Psoas muscle (tissue), 7 donors: ENCODE measurements at regions not wholly inside any gene's neighbourhood (a gene's known extent, or its start where the extent isn't known, plus 50 kb on each side); places are given as distances from the start of the nearest gene placed in this dataset.
"Not testable (repeated sequence)": the region's sequence is repeated elsewhere in the genome, so short reads cannot be mapped to it uniquely, and the experiment has no call there.

Experiments used
- ATAC-seq, 4 donors: fragments of 200-7000 bp; cut with Tn5 transposase; one replicate each; pipeline ENCODE4 v1.9.1; 2020; ENCODE audit warnings: moderate library complexity in 3 of 4, mild to moderate bottlenecking in 2 of 4
- DNase-seq, 2 donors: peaks; one replicate each; pipeline ENCODE4 v3.0.0-alpha.2; 2020
- H3K27ac ChIP-seq: fragments of 200-600 bp; one replicate; pipeline ENCODE4 v1.8.0; 2022
- H3K27me3 ChIP-seq, 3 donors: fragments of 200-600 bp in 1 of 3; one replicate each; pipeline versions ENCODE4 v1.6.1 to v1.8.0; 2013 to 2022; ENCODE audit warnings: low read length in 2 of 3, mild to moderate bottlenecking in 2 of 3, moderate library complexity in 1 of 3; ENCODE audit not compliant: insufficient read depth in 3 of 3
- H3K36me3 ChIP-seq, 2 donors: fragments of 200-600 bp in 1 of 2; one replicate each; pipeline versions ENCODE4 v1.6.1 to v1.8.0; 2013 to 2022; ENCODE audit warnings: low read depth in 1 of 2, mild to moderate bottlenecking in 1 of 2, moderate library complexity in 1 of 2; ENCODE audit not compliant: insufficient read depth in 1 of 2
- H3K4me1 ChIP-seq: fragments of 200-600 bp; one replicate; pipeline ENCODE4 v1.8.0; 2022
- H3K4me3 ChIP-seq: fragments of 200-600 bp; one replicate; pipeline ENCODE4 v1.8.0; 2022; ENCODE audit warnings: mild to moderate bottlenecking
- H3K9me3 ChIP-seq: fragments of 200-600 bp; one replicate; pipeline ENCODE4 v1.8.0; 2022
- WGBS, 3 donors: extraction: QIAGEN DNeasy Blood & Tissue Kit; methylation state at CpG; one replicate each; pipeline versions ENCODE4 v1.1.6 to v1.1.7; 2013; 5-methylcytosine and 5-hydroxymethylcytosine counted together
- intact Hi-C, 2 donors: fragments of 100-400 bp; cut with DNase I; formaldehyde crosslinking; loops; one replicate each; pipeline versions ENCODE4 v1.11.0 to v1.14.2; 2022
- TF ChIP-seq, protein P1 (sequence below): fragments of 200-600 bp; IDR thresholded peaks from one replicate; pipeline ENCODE4 v1.8.0; 2022; ENCODE audit warnings: antibody characterized with exemption
- donor health status: healthy with polysubstance abuse.
- donor health status: DM: no; HTN: no; CAD: no; lungs with moderate emphysema.
- donor health status: Bipolar disorder and iron deficiency.
- donor health status: healthy.
- donor health status: DM: yes; HTN: yes; CAD: no.
- donor health status: DM: no; HTN: no; CAD: no.
- donor health status: DM: yes; HTN: yes; CAD: no.

DNA sequence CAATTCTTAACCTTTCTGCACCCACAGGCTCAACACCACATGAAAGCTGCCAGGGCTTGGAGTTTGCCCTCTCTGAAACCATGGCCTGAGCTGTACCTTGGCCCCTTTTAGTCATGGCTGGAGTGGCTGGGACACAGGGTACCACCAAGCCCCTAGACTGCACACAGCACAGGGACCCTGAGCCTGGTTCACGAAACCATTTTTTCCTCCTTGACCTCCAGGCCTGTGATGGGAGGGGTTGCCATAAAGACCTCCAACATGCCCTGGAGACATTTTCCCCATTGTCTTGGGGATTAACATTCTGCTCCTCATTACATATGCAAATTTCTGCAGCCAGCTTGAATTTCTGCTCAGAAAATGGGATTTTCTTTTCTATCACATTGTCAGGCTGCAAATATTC, 113.4 kb downstream of the XPNPEP1 start:
- 76 to 86% (median 84%) methylated on average over 1 of the region's 1 CpG for WGBS, 3 donors
- H3K9me3 ChIP-seq, H3K27me3 ChIP-seq, H3K4me1 ChIP-seq, DNase-seq, ATAC-seq, H3K27ac ChIP-seq, H3K36me3 ChIP-seq, H3K4me3 ChIP-seq, intact Hi-C loops: not testable (repeated sequence)

GRCh38 chr10:109801191-109801590, 122.1 kb downstream of the XPNPEP1 start:
- H3K4me1 ChIP-seq, H3K9me3 ChIP-seq, DNase-seq, H3K4me3 ChIP-seq, H3K36me3 ChIP-seq, intact Hi-C loops, H3K27ac ChIP-seq, ATAC-seq, H3K27me3 ChIP-seq: not testable (repeated sequence)
- WGBS, 3 donors: 86 to 91% (median 90%) methylated on average over 14 of the region's 14 CpGs

GRCh38 chr10:109790647-109791046, 132.7 kb downstream of the XPNPEP1 start:
- Histone ChIP-seq H3K9me3 (no peaks in the 10 kb centered on the region), H3K4me1 (no peaks in the 10 kb centered on the region), H3K27me3 (no peaks in the 10 kb centered on the region), H3K4me3 (no peak overlapping the region), H3K36me3 (no peaks in the 10 kb centered on the region), H3K27ac (no peak overlapping the region)
- TF ChIP-seq, protein P1, sequence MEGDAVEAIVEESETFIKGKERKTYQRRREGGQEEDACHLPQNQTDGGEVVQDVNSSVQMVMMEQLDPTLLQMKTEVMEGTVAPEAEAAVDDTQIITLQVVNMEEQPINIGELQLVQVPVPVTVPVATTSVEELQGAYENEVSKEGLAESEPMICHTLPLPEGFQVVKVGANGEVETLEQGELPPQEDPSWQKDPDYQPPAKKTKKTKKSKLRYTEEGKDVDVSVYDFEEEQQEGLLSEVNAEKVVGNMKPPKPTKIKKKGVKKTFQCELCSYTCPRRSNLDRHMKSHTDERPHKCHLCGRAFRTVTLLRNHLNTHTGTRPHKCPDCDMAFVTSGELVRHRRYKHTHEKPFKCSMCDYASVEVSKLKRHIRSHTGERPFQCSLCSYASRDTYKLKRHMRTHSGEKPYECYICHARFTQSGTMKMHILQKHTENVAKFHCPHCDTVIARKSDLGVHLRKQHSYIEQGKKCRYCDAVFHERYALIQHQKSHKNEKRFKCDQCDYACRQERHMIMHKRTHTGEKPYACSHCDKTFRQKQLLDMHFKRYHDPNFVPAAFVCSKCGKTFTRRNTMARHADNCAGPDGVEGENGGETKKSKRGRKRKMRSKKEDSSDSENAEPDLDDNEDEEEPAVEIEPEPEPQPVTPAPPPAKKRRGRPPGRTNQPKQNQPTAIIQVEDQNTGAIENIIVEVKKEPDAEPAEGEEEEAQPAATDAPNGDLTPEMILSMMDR: no peak
- no peak for ATAC-seq
- 41 to 68% (median 48%) methylated on average over 4 of the region's 4 CpGs for WGBS, 3 donors
- no peak for DNase-seq
- intact Hi-C loops: no loop called here

GRCh38 chr10:109784236-109784635, 139.1 kb downstream of the XPNPEP1 start:
- intact Hi-C loops: no loop called here
- Histone ChIP-seq H3K4me3 (no peak overlapping the region), H3K36me3 (no peaks in the 10 kb centered on the region), H3K27me3 (peaks cover 0 to 2% (median 0%) of the 10 kb centered on the region in 3 donors), H3K4me1 (no peaks in the 10 kb centered on the region), H3K27ac (no peak overlapping the region), H3K9me3 (no peaks in the 10 kb centered on the region)
- TF ChIP-seq, protein P1: no peak
- DNase-seq: no peak
- ATAC-seq: no peak
- 66 to 71% (median 67%) methylated on average over 3 of the region's 3 CpGs for WGBS, 3 donors

GRCh38 chr10:109783286-109783685, 140.0 kb downstream of the XPNPEP1 start:
- H3K27me3 ChIP-seq: peaks cover 0 to 2% (median 0%) of the 10 kb centered on the region in 3 donors
- no peaks in the 10 kb centered on the region for H3K4me1 ChIP-seq
- H3K27ac ChIP-seq: no peak overlapping the region
- intact Hi-C loops: no loop called here
- H3K9me3 ChIP-seq: no peaks in the 10 kb centered on the region
- no peak overlapping the region for H3K4me3 ChIP-seq
- no peaks in the 10 kb centered on the region for H3K36me3 ChIP-seq
- 81 to 87% (median 84%) methylated on average over 5 of the region's 5 CpGs for WGBS, 3 donors
- DNase-seq (no peak), ATAC-seq (no peak)
- TF ChIP-seq, protein P1: no peak

- H3K27ac ChIP-seq: no peak overlapping the region
- H3K4me1 ChIP-seq: no peaks in the 10 kb centered on the region
- intact Hi-C loops: no loop called here
- DNase-seq (no peak), ATAC-seq (no peak)
- peaks cover 0 to 2% (median 0%) of the 10 kb centered on the region in 3 donors for H3K27me3 ChIP-seq
- no peaks in the 10 kb centered on the region for H3K9me3 ChIP-seq
- H3K36me3 ChIP-seq: no peaks in the 10 kb centered on the region
- TF ChIP-seq, protein P1: no peak
- no peak overlapping the region for H3K4me3 ChIP-seq
Observed at GRCh38 chr10:109780997-109781396, 142.3 kb downstream of the XPNPEP1 start.
